Activated CD4-positive, alpha-beta T cell treated with anti-CD3 and anti-CD28 coated beads, Interleukin-2, amount 50 U/mL, for 4 hours (primary cell): ENCODE measurements at regions not wholly inside any gene's neighbourhood (a gene's known extent, or its start where the extent isn't known, plus 50 kb on each side); places are given as distances from the start of the nearest gene placed in this dataset.
"Not testable (repeated sequence)": the region's sequence is repeated elsewhere in the genome, so short reads cannot be mapped to it uniquely, and the experiment has no call there.

Experiments
- DNase-seq, 2 experiments: peaks; one replicate each; pipeline ENCODE4 v3.0.0-alpha.2; 2020

GRCh38 chr4:128646893-128647292 is 162.6 kb upstream of the JADE1 start:
- not testable (repeated sequence) for DNase-seq

- not testable (repeated sequence) for DNase-seq
Measured at GRCh38 chr4:128644693-128645654, 164.5 kb upstream of the JADE1 start.

- not testable (repeated sequence) for DNase-seq
Measured at GRCh38 chr4:128644107-128644506, 165.4 kb upstream of the JADE1 start.

- not testable (repeated sequence) for DNase-seq
Measured at GRCh38 chr4:128641566-128641965, 167.9 kb upstream of the JADE1 start.

GRCh38 chr4:128639541-128640270 is 169.8 kb upstream of the JADE1 start:
- DNase-seq: no peak

GRCh38 chr4:128636906-128637305 is 172.6 kb upstream of the JADE1 start:
- no peak for DNase-seq

GRCh38 chr4:128635955-128636560 is 173.4 kb upstream of the JADE1 start:
- DNase-seq: no peak

GRCh38 chr4:128635141-128635954 is 174.2 kb upstream of the JADE1 start:
- DNase-seq: no peak

GRCh38 chr4:128633067-128633466 is 176.4 kb upstream of the JADE1 start:
- DNase-seq: no peak

- no peak for DNase-seq
Measured at GRCh38 chr4:128630871-128631270, 178.6 kb upstream of the JADE1 start.

GRCh38 chr4:128623508-128624215 is 185.8 kb upstream of the JADE1 start:
- DNase-seq: no peak

- DNase-seq: not testable (repeated sequence)
Measured at GRCh38 chr4:128620279-128620965, 189.1 kb upstream of the JADE1 start.

GRCh38 chr4:128615197-128615596 is 194.3 kb upstream of the JADE1 start:
- no peak for DNase-seq

GRCh38 chr4:128608006-128608405 is 201.5 kb upstream of the JADE1 start:
- no peak for DNase-seq

- no peak for DNase-seq
Measured at GRCh38 chr4:128606173-128606572, 203.3 kb upstream of the JADE1 start.

- no peak for DNase-seq
Measured at GRCh38 chr4:128604840-128605239, 204.7 kb upstream of the JADE1 start.

GRCh38 chr4:128604204-128604603 is 205.3 kb upstream of the JADE1 start:
- DNase-seq: no peak

GRCh38 chr4:128603081-128603480 is 206.4 kb upstream of the JADE1 start:
- no peak for DNase-seq

- no peak for DNase-seq
Measured at GRCh38 chr4:128601991-128602695, 207.4 kb upstream of the JADE1 start.
